ENCODE measurements at regions not wholly inside any gene's neighbourhood (a gene's known extent, or its start where the extent isn't known, plus 50 kb on each side); places are given as distances from the start of the nearest gene placed in this dataset.

- no peak for TF ChIP-seq USF2 (IDR thresholded peaks at IDR 0.05; ENCODE audit: low read depth, low read length)
Measured at GRCh38 chr1:94602802-94603625, 61.5 kb upstream of the F3 start (continued).

GRCh38 chr1:94602316-94602715, 60.8 kb upstream of the F3 start:
- H3K18ac ChIP-seq (ENCODE audit: low read depth, low read length), result peak overlapping the region; percentile 65
- H2AK5ac ChIP-seq (ENCODE audit: low read depth, low read length), result peak overlapping the region; percentile 82
- no CpG with 5 or more reads among the region's 9 CpGs for WGBS, 2 experiments (ENCODE audit: extremely low coverage in 2 of 2, insufficient read length in 1 of 2)
- POLR2A ChIA-PET (ENCODE audit: unreplicated experiment), result interaction anchor here (0.6 to 1.2 kb wide), 4 partner anchors 31 to 215 kb away, joined by 3 to 8 read pairs (median 4); partner anchors contain the start of gene F3
- H3K23ac ChIP-seq (ENCODE audit: low read depth, low read length), result 0 out of 2 replicates have a peak overlapping the region, but pooled peaks have one; percentile 3
- TF ChIP-seq CEBPB (IDR thresholded peaks at IDR 0.05; ENCODE audit: low read depth, low read length) (peak; percentile 95), MAFK (IDR thresholded peaks at IDR 0.05; ENCODE audit: low read depth, low read length) (no peak), BHLHE40 (IDR thresholded peaks at IDR 0.05; ENCODE audit: low read depth, low read length) (peak; percentile 44; the same call in 1 of the 2 replicates)
- H3K36me3 ChIP-seq (ENCODE audit: control insufficient read depth, insufficient read depth, low read length), result no peaks in the 10 kb centered on the region
- H2AK9ac ChIP-seq (replicated peaks; ENCODE audit: low read depth, low read length, poor library complexity), result no peak overlapping the region
- H2AFZ ChIP-seq (replicated peaks; ENCODE audit: low read length, poor library complexity), result peak overlapping the region; percentile 77
- peak overlapping the region; percentile 35 to 60; a peak in 3 of 4 replicates for H4K8ac ChIP-seq (ENCODE audit: low read depth in 2 of 2, low read length in 2 of 2)
- H3K9ac ChIP-seq (ENCODE audit: low read depth, low read length), result no peak overlapping the region
- H2BK120ac ChIP-seq (ENCODE audit: low read depth, low read length), result peak overlapping the region; percentile 83
- H2BK5ac ChIP-seq (ENCODE audit: low read depth, low read length, poor library complexity, severe bottlenecking), result peak overlapping the region; percentile 4
- H3K79me1 ChIP-seq (ENCODE audit: low read depth in 1 of 2, low read length in 2 of 2), result no peaks in the 10 kb centered on the region
- CTCF ChIA-PET, result interaction anchor here (0.9 to 1.1 kb wide), 4 partner anchors 31 to 204 kb away, joined by 3 read pairs; no protein-coding TSS in a partner anchor
- H3K4me3 ChIP-seq (ENCODE audit: insufficient read depth, low read depth, low read length), result no peak overlapping the region
- peaks cover 10% of the 10 kb centered on the region for H3K4me1 ChIP-seq (ENCODE audit: control insufficient read depth, insufficient read depth, low read length)
- peaks cover 3% of the 10 kb centered on the region for H3K27me3 ChIP-seq (ENCODE audit: control insufficient read depth, insufficient read depth, low read length)
- H3K4me2 ChIP-seq (ENCODE audit: low read depth, low read length), result peak overlapping the region; percentile 1; the same call in 1 of the 2 replicates
- H2BK20ac ChIP-seq (ENCODE audit: low read depth, low read length), result peak overlapping the region; percentile 51
- dilution Hi-C loops (cut with HindIII; ENCODE audit: low sequenced_read_pairs, unreplicated experiment), result no loop called here
- no TSS peak for BruUV-seq (replicated peaks)
- peaks cover 8% of the 10 kb centered on the region; the same call in 1 of the 2 replicates for H3K9me1 ChIP-seq (ENCODE audit: insufficient read depth, low read length)
- H4K20me1 ChIP-seq (ENCODE audit: insufficient read depth, low read length), result no peaks in the 10 kb centered on the region
- H2BK15ac ChIP-seq (ENCODE audit: low read depth, low read length), result peak overlapping the region; percentile 96
- in situ Hi-C loops (cut with MboI; ENCODE audit: low sequenced_read_pairs), result no loop called here
- H4K91ac ChIP-seq (ENCODE audit: insufficient read depth, low read depth, low read length), result peak overlapping the region; percentile 82
- H3K4ac ChIP-seq (ENCODE audit: low read depth, low read length), result peak overlapping the region; percentile 67
- peak overlapping the region; percentile 10; the same call in 1 of the 2 replicates for H3K14ac ChIP-seq (replicated peaks; ENCODE audit: low read depth, low read length)
- H3K56ac ChIP-seq (ENCODE audit: extremely low read depth, insufficient read depth, low read length), result peak overlapping the region; percentile 36; the same call in 1 of the 2 replicates
- H3K27ac ChIP-seq (ENCODE audit: insufficient read depth, low read length), result peak overlapping the region; percentile 33
- intact Hi-C loops (cut with micrococcal nuclease), result no loop called here
- H4K5ac ChIP-seq (ENCODE audit: low read depth, low read length), result peak overlapping the region; percentile 7
- H3K9me3 ChIP-seq (ENCODE audit: control insufficient read depth, insufficient read depth, low read length), result 0 out of 2 replicates have a peak, but pooled peaks cover 5% of the 10 kb centered on the region
- DNase-seq (peak; percentile 82), ATAC-seq (ENCODE audit: low read depth) (peak; percentile 63)
